Right renal cortex interstitium (tissue), 3 donors: ENCODE measurements at regions not wholly inside any gene's neighbourhood (a gene's known extent, or its start where the extent isn't known, plus 50 kb on each side); places are given as distances from the start of the nearest gene placed in this dataset.

Source experiments
- DNase-seq, 3 donors: peaks; one replicate each; pipeline ENCODE4 v3.0.0-alpha.2; 2013; ENCODE audit warnings: low read depth in 3 of 3, low spot score in 2 of 3

DNA sequence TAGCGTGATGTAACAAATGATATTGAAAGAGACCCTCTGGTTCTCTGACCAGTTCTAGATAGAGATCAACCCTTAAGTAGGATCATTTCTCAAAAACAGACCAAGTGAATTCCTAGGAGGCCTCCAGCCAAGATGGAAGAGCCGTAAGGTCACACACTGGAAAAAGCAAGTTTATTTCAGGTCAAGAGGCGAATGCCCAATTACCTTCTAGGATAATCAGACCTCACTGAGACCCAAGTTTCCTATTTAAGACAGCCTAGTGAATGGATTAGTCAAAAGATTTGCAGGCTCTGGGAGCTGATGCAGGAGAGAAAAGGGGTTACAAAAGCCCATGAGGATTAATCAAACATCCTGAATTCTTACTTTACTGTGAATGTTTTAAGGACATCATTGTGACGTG lies 486.1 kb upstream of the NRP1 start:
- DNase-seq = no peak

DNA sequence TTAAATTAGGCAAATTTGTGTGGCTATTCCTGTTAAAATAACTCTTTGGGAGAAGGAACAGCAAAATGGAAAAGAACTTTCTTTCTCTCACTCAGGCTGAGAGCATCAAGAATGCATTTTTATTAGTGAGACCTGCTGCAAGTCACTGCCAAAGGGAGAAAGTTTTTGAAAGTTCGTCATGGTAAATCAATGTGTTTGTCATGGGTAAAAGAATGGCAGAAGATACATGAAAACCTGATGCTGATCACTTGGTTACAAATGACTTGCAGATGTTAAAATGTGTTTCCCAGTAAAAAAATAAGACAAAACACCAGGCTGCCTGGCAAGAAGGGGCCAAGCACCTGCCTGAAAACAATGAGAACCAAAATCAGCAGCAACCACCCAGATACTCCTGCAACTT lies 484.7 kb upstream of the NRP1 start:
- no peak for DNase-seq

DNA sequence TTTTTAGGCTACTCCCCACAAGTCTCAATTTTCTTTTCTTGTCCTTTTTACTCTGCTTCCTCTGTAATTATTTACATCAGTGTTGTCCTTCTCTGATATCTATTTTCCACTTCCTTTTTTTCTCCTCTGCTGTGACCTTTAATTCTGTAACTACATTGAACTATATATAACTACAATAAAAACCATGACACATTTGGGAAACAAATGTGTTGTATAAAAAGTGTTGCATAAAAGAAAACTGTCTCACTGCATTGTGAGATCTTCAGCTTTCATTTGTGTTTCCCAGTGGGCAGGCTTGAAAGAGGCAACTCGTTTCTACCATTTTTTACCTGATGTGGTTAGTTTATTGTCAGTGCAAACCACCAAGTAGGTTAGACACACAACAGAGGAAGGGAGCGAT lies 483.9 kb upstream of the NRP1 start:
- DNase-seq = no peak

DNA sequence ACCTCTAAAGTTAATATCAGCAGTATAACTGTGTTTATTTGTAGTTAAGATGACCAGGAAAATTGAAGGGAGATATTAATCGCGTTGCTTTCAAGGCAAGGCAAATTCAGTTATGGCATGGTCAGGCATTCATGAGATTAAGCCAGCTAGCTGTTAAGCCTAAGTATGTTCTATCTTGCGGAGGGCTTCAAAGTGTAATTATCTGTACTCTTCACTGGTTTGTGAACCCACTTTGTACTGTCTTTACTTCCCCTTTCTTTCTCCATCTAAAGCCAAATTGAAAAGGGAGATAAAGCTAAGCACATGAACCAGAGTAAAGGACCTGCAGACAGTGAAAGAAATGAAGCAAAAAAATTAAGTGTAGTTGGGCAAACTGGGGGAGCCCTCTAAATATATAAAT lies 483.1 kb upstream of the NRP1 start:
- DNase-seq = no peak

DNA sequence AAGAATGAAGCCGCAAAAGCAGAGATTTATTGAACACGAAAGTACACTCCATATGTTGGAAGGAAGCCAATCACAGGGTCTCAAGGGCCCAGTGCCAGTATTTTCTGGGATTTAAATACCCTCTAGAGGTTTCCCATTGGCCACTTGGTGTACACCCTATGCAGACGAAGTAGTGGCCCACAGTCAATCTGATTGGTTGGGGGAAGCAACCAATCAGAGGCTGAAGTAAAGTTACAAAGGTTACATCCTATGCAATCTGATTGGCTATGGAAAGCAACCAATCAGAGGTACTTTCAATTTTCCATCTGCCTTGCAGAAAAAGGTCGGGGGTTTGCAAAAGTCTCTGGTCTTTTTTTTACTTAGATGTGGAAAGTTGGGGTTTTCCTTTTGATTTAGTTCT lies 481.3 kb upstream of the NRP1 start:
- no peak for DNase-seq

DNA sequence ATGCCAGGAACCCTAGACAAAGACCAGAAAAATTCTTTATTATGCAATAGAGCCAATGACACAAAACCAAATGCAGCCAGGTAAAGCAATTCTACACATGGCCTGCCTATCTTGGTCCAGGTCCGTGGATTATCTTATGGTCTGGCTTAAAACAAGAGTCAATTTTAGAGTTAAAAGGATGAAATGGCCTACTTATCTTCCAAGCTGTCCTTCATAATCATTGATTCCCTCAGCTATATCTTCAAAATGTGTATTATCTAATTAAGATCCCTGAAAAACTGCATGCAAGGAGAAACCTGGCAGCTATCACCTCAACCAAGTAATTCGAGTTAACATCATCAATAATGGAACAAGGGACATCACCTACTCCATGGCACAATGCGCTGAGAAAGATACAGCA lies 479.4 kb upstream of the NRP1 start:
- no peak for DNase-seq

DNA sequence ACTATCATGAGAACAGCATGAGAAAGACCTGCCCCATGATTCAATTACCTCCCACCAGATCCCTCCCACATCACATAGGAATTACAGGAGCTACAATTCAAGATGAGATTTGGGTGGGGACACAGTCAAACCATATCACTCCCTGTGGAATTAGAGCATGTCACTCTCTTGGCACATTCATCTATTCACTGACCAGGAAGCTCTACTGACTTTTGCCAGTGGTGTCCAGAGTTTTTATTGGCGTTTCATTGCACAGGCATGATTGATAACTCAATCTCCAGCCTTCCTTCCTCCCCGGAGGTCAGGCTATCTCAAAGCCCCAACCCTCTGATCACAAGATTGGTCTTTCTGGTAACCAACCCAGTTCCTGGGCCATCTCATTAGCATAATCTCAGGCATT lies 478.9 kb upstream of the NRP1 start:
- DNase-seq = no peak

DNA sequence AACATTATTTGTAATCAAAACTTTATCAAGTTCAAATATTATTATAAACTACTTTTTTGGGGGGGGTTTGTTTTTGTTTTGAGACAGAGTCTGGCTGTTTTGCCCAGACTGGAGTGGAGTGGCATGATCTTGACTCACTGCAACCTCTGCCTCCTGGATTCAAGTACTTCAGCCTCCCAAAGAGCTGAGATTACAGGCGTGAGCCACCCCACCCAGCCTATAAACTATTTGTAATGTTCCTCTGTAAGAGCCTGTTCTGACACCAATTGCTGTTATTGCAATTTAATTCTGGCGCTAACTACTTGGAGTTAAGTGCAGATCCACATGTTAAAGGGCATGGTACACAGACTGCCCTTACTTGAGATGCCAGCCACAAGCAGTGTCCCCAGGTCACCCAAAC lies 478.1 kb upstream of the NRP1 start:
- no peak for DNase-seq

DNA sequence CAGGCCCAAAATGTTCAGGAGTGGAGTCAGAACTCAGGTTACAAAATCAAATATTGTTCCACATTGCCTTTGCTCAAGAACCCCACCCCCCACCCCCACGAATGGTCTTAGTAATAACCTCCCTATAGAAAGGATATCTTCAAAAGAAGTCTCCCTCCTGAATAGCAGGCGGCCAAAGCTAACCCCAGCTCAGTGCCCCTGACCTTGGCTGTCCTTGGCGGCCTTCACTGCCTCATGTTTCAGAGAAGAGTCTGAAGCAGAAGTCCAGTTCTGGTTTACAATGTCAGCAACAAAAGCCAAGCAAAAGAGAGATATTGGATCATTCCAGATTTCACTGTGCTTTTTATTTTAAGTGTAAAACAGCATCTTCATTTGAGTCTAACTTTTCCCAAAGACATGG lies 476.5 kb upstream of the NRP1 start:
- no peak for DNase-seq

DNA sequence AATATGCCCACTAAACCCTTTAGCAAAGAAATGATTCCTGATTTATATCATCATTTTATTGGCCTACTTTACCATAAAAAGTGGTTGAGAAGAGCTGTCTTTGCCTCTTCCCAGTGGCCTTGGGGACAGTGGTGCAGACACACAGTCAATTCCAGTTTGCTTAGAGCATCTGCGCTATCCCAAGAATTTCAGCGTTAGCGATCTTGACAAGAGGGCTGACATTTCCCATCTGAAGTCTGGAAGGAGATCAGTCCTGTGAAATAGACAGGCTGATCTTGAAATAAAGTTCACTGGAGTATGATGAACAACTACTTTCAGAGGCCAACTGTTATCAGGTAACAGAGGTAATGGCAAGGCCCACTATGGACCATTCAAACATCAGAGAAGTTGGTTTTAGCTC lies 475.3 kb upstream of the NRP1 start:
- no peak for DNase-seq

DNA sequence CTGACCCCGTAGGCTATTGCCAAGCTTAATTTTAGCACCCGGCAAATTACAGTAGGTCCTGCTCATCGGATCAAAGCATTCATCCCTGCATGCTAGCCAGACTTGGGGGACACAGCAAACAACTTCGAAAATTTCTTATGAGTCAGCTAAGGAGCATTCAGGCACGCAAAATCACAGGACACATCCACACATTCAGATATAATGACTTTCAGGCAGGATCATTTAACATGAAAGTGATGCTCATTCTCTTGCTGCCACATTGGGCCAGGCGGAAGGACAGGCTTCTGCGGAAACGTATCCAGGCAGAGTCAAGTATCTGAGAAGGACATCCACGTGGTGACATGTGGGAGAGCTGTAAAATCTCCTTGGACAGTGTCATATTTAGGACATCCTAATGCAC lies 474.0 kb upstream of the NRP1 start:
- DNase-seq = no peak

DNA sequence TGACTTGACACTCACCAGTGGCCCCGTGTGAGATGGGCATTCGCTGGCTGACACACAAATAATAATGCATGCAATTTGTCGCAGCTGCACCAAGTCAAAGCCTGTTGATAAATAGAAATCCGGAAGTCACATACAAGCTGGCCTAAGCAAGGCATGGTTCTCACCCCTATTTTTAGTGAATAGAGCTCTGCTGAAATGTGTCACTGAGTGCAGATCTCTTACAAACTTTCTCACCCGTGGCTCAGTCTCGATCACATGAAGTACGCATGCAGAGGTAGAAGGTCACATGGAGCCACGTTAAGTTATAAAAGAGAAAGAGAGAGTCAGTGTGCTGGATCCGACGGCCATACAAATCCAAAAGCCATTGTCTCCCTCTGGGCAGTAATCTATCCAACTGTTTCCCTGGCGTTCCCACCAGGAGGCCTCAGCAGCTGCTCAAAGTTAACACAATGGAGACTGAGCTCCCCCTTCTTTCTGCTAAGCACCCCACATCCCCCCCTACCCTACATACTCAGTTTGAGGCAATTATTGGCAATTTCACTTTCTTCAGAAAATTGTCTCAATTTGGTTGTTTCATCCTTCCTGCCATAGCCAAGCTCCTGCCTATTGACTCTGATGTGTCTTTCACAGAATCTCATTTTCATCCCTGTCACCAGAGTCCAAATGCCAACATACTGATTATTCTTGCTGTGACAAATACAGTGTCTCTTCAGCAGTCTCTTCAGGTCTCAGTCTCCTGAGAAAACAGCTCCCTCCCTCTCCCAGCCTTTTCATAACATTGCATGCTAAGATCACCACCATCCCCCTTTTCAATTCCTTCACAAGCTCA lies 473.3 kb upstream of the NRP1 start:
- no peak for DNase-seq

DNA sequence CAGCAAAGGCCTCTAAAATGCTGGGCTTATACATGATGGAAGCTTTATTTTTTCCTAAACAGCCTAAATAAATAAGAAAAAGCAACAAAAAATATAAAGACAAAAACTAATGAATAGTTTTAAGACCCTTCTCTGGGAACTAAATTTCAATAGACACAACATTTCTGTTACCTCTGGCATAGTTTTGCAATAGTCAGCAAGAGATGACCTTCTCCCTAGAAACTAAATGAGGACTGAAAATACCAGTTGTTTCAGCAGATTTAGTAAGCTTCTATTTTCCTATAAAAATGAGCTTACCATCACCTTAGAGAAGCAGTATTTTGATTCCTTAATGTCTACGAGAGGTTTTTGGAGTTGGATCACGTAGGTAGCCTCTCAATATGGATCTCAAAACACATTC lies 471.4 kb upstream of the NRP1 start:
- no peak for DNase-seq

DNA sequence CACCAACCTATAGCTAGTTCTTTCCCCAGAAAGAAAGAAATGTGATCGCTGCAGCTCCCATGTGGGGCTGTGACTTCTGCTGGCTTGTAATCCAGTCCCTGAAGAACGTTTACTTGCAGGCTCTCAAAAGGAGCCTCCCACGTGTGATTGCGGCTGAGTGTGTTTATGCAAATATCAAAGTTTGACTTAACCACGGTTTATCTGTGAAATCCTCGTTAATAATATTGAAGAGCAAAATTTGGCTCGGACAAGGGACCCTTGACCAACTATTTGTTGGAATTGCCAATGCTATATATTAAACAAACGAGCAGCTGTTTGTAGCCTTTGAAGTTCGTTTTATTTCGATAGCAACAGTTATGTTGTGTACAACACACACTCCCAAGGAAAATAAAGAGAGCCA lies 470.1 kb upstream of the NRP1 start:
- peak in 2 of 3 donors; percentile 57 to 71 for DNase-seq

DNA sequence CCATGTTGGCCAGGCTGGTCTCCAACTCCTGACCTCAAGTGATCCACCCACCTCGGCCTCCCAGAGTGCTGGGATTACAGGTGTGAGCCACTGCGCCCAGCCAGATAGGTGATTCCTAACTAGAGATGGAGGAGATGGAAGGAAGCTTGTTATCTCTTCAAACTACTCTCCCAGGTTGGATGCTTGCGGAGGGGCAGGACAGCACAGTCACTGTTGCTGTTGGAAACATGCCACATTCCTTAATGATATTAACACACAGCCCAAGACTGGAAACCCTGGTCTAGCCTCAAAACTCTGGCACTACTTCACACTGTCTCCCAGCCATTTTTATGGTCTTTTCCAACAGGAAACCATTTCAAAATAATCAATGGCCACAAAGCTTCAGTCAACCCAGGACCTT lies 468.8 kb upstream of the NRP1 start:
- DNase-seq = no peak

DNA sequence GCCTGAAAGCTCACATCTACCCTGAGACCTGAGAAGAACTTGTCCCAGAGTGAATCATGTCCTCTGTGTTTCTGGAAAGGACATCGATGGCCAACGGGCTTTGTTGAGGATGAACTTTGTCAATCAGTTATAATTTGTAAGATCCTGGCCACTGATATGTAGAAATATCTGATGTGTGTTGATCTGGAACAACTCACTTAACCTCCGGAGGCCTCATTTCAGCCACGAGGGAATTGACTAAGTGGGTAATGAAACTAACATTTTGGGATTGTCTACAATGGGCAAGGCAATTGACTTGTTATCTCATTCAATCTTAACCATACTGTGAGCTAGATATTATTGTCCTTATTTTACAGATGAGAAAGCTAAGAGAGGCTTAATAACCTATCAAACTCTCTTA lies 468.1 kb upstream of the NRP1 start:
- DNase-seq = no peak

DNA sequence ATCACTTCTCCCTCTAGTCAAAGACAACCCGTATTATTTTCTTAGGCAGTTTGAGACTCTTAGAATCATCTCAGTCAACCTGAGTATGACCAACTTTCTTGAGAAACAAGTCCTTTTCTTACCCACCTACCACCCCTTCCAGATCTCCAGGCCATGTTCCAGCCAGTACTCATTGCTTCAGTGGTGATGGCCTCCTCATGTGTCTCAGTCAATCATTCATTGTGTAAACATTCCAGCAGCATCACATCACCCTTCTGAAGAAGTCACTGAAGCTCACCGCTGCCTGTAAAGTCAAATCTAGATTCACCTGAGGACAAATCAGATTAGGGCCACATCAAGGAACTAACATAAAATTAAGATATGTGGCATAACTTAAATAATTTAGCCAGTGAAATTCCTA lies 467.2 kb upstream of the NRP1 start:
- DNase-seq = no peak

DNA sequence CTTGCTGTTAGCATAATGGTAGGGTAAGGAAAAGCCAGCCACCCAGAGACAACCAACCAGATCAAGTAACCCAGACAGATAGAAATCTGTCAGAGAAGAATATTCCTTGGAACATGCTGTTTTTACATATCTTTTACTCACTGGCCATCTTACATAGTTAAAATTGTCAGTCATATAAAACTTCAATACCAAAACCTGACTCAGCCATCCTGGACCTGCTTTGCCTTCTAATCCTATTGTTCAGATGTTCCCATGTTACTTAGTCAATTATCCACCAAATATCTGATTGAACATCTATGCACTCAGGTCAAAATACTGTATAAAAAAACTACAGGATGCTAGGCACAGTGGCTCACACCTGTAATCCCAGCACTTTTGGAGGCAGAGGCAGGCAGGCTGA lies 466.5 kb upstream of the NRP1 start:
- no peak for DNase-seq

DNA sequence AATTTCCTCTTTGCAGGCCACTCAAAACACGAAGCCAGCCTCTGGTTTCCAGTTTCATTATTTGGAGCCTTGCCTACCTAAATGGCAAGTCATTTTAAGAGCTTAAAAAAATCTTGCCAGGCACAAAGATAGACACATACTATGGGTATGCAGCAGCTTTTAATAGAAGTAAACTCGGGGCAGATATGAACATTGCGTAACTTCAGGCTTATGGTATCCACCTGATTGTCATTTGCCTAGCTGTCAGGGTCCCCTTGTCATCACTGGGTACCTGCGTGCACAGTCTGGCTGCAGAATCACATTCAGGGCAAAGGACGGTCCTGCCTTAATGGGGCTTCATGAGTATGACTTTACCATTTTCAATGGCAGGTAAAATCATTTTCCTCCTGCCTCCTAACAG lies 466.1 kb upstream of the NRP1 start:
- DNase-seq = no peak

DNA sequence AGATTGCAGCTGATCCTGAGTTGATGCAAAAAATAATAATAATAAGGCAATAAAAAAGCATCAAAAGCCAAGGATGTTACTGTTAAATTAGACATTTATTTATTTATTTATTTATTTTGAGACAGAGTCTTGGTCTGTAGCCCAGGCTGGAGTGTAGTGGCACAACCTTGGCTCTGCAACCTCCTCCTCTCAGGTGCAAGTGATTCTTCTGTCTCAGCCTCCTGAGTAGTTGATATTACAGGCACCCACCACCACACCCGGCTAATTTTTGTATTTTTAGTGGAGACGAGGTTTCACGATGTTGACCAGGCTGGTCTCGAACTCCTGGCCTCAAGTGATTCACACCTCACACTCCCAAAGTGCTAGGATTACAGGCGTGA lies 465.5 kb upstream of the NRP1 start:
- DNase-seq = no peak

DNA sequence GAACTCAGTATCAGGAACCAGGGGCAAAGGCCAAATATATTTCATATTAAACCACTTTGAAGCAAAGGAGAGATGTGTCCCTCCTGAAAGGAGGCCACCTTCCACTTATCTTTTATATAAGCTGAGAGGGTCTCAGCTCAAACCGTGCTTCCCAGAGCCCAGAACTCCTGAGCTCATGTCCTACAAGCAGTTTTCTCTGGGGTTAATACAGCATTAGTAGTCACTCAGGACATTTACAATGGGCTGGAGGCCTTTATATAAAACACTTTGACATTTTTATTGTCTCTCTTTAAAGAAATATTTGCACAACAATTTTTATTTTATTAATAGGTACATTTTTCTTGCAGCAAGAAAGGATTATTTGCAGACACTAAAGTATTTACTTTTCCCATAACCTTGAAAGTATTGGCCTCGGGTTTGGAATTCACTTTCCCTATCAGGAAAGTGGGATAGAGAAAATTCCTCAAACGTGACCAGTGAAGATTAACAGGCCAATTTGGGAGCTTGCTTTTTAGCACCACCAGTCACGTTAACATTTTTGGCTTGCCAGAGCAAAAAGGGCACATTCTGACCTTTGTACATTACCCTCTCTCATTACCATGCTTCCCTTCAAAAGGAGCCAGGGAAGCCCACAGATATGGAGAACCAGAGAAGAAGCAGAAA lies 464.9 kb upstream of the NRP1 start:
- no peak for DNase-seq

DNA sequence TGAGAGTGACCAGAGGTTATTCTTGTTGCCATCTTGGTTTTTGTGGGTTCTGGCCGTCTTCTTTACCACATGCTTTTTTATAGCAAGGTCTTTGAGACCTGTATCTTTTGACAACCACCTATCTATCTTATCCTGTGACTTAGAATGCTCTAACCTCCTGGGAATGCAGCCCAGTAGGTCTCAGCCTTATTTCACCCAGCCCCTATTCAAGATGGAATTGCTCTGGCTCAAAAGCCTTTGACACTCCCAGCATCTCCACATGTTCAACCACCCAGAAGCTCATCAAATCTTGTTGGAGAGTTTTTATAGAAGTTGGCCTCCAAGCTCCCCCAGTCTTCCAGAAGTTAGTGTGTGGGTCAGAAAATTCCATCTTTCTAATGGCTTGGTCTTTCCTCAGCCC lies 464.3 kb upstream of the NRP1 start:
- DNase-seq = no peak

DNA sequence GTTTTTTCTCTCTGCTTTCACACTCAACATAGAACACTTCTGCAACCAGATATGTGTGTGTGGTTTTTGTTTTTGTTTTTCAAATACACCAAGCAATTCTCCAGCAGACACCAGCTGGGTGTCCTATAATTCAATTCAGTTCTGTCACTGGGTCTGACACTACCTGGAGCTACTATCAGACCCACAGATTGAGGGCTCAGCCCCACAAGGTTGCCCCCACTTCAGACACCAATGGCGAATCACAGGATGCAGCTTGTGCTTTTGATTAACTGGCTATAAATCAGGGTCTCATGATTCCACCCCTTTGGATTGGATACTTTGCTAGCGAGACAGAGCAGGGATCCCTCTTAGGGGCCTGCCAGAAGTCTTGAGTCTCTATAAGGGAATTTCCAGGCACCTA lies 462.2 kb upstream of the NRP1 start:
- DNase-seq = no peak
